ENCODE measurements at regions not wholly inside any gene's neighbourhood (a gene's known extent, or its start where the extent isn't known, plus 50 kb on each side); places are given as distances from the start of the nearest gene placed in this dataset.
"Not testable (repeated sequence)": the region's sequence is repeated elsewhere in the genome, so short reads cannot be mapped to it uniquely, and the experiment has no call there.

- not testable (repeated sequence) for TF ChIP-seq CTCF, POLR2A, POLR2AphosphoS5 (IDR thresholded peaks at IDR 0.05)
Observed at GRCh38 chr7:113592924-113593323, 325.9 kb downstream of the PPP1R3A start.

Data from breast epithelium (tissue), 3 donors.